Smooth muscle cell (in vitro differentiated cells): ENCODE measurements at regions not wholly inside any gene's neighbourhood (a gene's known extent, or its start where the extent isn't known, plus 50 kb on each side); places are given as distances from the start of the nearest gene placed in this dataset.

Experiments
- DNase-seq: peaks from one replicate; lab custom pipeline; 2025; ENCODE audit not compliant: unreplicated experiment; lab: John Stamatoyannopoulos, UW
- H2AFZ ChIP-seq: fragments of 200-600 bp; sonication (generic); 2 replicates; pipeline ENCODE4 v1.6.0; 2016; ENCODE audit warnings: antibody characterized with exemption, low read depth, mild to moderate bottlenecking
- H3F3A ChIP-seq: fragments of 200-600 bp; sonication (generic); 2 replicates; pipeline ENCODE4 v1.6.0; 2017; ENCODE audit warnings: antibody characterized with exemption, low read depth
- H3K27ac ChIP-seq: fragments of 200-600 bp; sonication (generic); 2 replicates; pipeline ENCODE4 v1.5.1; 2016; ENCODE audit warnings: low read depth, mild to moderate bottlenecking
- H3K27me3 ChIP-seq: fragments of 200-600 bp; sonication (generic); 2 replicates; pipeline ENCODE4 v1.6.1; 2016; ENCODE audit warnings: low read depth, mild to moderate bottlenecking
- H3K36me3 ChIP-seq: fragments of 200-600 bp; sonication (generic); 2 replicates; pipeline ENCODE4 v1.5.1; 2016; ENCODE audit warnings: low read depth
- H3K4me1 ChIP-seq: fragments of 200-600 bp; sonication (generic); 2 replicates; pipeline ENCODE4 v1.5.1; 2016; ENCODE audit warnings: low read depth
- H3K4me2 ChIP-seq: fragments of 200-600 bp; sonication (generic); 2 replicates; pipeline ENCODE4 v1.6.0; 2016; ENCODE audit warnings: mild to moderate bottlenecking
- H3K4me3 ChIP-seq: fragments of 200-600 bp; sonication (generic); 2 replicates; pipeline ENCODE4 v1.5.1; 2016; ENCODE audit warnings: mild to moderate bottlenecking
- H3K79me2 ChIP-seq: fragments of 200-600 bp; sonication (generic); 2 replicates; pipeline ENCODE4 v1.6.0; 2016; ENCODE audit warnings: low read depth, mild to moderate bottlenecking
- H3K9ac ChIP-seq: fragments of 200-600 bp; sonication (generic); 2 replicates; pipeline ENCODE4 v1.6.0; 2016; ENCODE audit warnings: low read depth
- H3K9me3 ChIP-seq: fragments of 200-600 bp; sonication (generic); replicated peaks from 2 replicates; pipeline ENCODE4 v1.5.1; 2016; ENCODE audit warnings: low read depth
- H4K20me1 ChIP-seq: fragments of 200-600 bp; sonication (generic); 2 replicates; pipeline ENCODE4 v1.6.0; 2016; ENCODE audit warnings: low read depth
- WGBS: methylation state at CpG from one replicate; pipeline ENCODE4 v1.1.7; 2016; ENCODE audit warnings: low lambda C conversion rate; 5-methylcytosine and 5-hydroxymethylcytosine counted together
- TF ChIP-seq, protein P1 (sequence below): fragments of 200-600 bp; sonication (generic); IDR thresholded peaks from 2 replicates; pipeline ENCODE4 v1.5.1; 2017; ENCODE audit warnings: borderline replicate concordance, mild to moderate bottlenecking, antibody characterized with exemption; ENCODE audit not compliant: insufficient read depth, poor library complexity, severe bottlenecking

GRCh38 chr5:53416144-53416738, 64.2 kb upstream of the FST start:
- no peaks in the 10 kb centered on the region for H3K79me2 ChIP-seq
- no peak overlapping the region for H3K4me3 ChIP-seq
- H3K4me1 ChIP-seq: peaks cover 18% of the 10 kb centered on the region
- H3K9me3 ChIP-seq: no peaks in the 10 kb centered on the region
- DNase-seq: no peak
- H2AFZ ChIP-seq: no peak overlapping the region
- no peaks in the 10 kb centered on the region for H3F3A ChIP-seq
- no peak overlapping the region for H3K9ac ChIP-seq
- no peaks in the 10 kb centered on the region for H4K20me1 ChIP-seq
- TF ChIP-seq, protein P1, sequence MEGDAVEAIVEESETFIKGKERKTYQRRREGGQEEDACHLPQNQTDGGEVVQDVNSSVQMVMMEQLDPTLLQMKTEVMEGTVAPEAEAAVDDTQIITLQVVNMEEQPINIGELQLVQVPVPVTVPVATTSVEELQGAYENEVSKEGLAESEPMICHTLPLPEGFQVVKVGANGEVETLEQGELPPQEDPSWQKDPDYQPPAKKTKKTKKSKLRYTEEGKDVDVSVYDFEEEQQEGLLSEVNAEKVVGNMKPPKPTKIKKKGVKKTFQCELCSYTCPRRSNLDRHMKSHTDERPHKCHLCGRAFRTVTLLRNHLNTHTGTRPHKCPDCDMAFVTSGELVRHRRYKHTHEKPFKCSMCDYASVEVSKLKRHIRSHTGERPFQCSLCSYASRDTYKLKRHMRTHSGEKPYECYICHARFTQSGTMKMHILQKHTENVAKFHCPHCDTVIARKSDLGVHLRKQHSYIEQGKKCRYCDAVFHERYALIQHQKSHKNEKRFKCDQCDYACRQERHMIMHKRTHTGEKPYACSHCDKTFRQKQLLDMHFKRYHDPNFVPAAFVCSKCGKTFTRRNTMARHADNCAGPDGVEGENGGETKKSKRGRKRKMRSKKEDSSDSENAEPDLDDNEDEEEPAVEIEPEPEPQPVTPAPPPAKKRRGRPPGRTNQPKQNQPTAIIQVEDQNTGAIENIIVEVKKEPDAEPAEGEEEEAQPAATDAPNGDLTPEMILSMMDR: no peak
- no peaks in the 10 kb centered on the region for H3K36me3 ChIP-seq
- H3K27me3 ChIP-seq: no peaks in the 10 kb centered on the region
- no peak overlapping the region for H3K4me2 ChIP-seq
- no peak overlapping the region for H3K27ac ChIP-seq

- no peaks in the 10 kb centered on the region for H3F3A ChIP-seq
- H3K79me2 ChIP-seq: no peaks in the 10 kb centered on the region
- H3K27me3 ChIP-seq: no peaks in the 10 kb centered on the region
- no peaks in the 10 kb centered on the region for H3K9me3 ChIP-seq
- H3K4me1 ChIP-seq: peaks cover 18% of the 10 kb centered on the region
- TF ChIP-seq, protein P1: no peak
- DNase-seq: no peak
- H3K36me3 ChIP-seq: no peaks in the 10 kb centered on the region
- no peaks in the 10 kb centered on the region for H4K20me1 ChIP-seq
- WGBS: 64% methylated on average over 4 of the region's 4 CpGs
- peak overlapping the region; percentile 86 for H2AFZ ChIP-seq
- H3K4me2 ChIP-seq: peak overlapping the region; percentile 76
- no peak overlapping the region for H3K4me3 ChIP-seq
- peak overlapping the region; percentile 78 for H3K9ac ChIP-seq
- peak overlapping the region; percentile 94 for H3K27ac ChIP-seq
Observed at GRCh38 chr5:53418409-53418808, 62.0 kb upstream of the FST start.

GRCh38 chr5:53418826-53419658, 61.4 kb upstream of the FST start:
- peaks cover 18% of the 10 kb centered on the region for H3K4me1 ChIP-seq
- H3K79me2 ChIP-seq: no peaks in the 10 kb centered on the region
- peak overlapping the region; percentile 86 for H2AFZ ChIP-seq
- peak overlapping the region; percentile 76 for H3K4me2 ChIP-seq
- no peaks in the 10 kb centered on the region for H3K9me3 ChIP-seq
- WGBS: 21% methylated on average over 5 of the region's 5 CpGs
- TF ChIP-seq, protein P1: no peak
- no peaks in the 10 kb centered on the region for H4K20me1 ChIP-seq
- no peaks in the 10 kb centered on the region for H3K36me3 ChIP-seq
- no peak overlapping the region for H3K4me3 ChIP-seq
- H3K27ac ChIP-seq: peak overlapping the region; percentile 94
- H3K9ac ChIP-seq: peak overlapping the region; percentile 78
- no peaks in the 10 kb centered on the region for H3F3A ChIP-seq
- DNase-seq: no peak
- no peaks in the 10 kb centered on the region for H3K27me3 ChIP-seq
